HG03469 (cell line): ENCODE measurements at regions not wholly inside any gene's neighbourhood (a gene's known extent, or its start where the extent isn't known, plus 50 kb on each side); places are given as distances from the start of the nearest gene placed in this dataset.

Experiments used
- ATAC-seq: cut with Tn5 transposase; IDR thresholded peaks from one replicate; pipeline ENCODE4 v1.9.1; 2021; ENCODE audit warnings: mild to moderate bottlenecking, moderate library complexity, moderate number of reproducible peaks; ENCODE audit not compliant: unreplicated experiment

DNA sequence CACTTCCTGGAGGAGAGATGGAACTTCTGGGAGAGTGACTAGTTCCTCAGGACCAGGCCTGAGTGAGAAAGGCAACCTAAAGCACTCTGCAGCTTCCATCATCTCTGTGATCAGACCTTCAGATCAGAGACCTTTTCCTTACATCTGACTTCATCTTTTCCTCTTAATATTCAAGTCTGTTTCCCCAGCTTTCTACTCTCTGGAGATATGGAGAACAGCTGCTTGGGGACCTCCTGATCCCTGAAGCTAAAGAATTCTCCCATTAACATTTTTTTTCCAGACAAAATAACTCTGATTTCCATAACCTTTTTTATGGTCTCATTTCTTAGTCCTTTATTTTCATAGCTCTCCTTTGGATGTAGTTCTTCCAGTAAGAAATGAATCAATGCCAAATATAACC is 133.4 kb upstream of the FNDC3A start:
- ATAC-seq = no peak

GRCh38 chr13:48843630-48844380 is 131.9 kb upstream of the FNDC3A start:
- no peak for ATAC-seq

DNA sequence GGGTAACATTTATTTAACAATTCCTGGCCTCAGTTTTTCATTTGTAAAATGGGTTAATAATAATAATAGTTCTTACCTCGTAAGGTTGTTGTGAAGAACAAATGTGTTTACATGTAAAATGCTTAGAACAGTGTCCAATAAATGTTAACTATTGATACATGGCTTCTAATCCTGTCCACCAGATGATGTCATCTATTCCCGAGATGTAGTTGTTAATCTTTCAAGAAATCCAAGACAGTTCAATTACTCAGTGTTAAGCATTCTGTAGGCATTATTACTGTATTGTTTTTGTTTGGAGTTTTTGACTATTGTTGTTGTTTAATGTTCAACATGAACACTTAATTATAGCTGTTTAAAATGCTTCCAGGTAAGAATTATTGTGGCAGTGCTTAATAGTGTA is 131.0 kb upstream of the FNDC3A start:
- no peak for ATAC-seq

DNA sequence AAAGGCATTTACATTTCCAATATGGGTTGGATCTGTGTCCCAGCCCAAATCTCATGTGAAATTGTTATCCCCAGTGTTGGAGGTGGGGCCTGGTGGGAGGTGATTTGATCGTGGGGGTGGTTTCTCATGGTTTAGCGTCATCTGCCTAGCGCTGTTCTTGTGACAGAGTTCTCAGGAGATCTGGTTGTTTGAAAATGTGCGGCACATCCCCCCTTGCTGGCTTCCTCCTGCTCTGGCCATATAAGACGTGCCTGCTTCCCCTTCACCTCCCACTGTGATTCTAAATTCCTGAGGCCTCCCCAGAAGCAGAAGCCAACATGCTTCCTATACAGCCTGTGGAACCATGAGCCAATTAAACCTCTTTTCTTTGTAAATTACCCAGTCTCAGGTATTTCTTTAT is 126.2 kb upstream of the FNDC3A start:
- ATAC-seq = no peak

- ATAC-seq = no peak
These were observed 124.0 kb upstream of the FNDC3A start for GRCh38 chr13:48851707-48852106.

GRCh38 chr13:48852911-48853727 is 122.6 kb upstream of the FNDC3A start:
- no peak for ATAC-seq

DNA sequence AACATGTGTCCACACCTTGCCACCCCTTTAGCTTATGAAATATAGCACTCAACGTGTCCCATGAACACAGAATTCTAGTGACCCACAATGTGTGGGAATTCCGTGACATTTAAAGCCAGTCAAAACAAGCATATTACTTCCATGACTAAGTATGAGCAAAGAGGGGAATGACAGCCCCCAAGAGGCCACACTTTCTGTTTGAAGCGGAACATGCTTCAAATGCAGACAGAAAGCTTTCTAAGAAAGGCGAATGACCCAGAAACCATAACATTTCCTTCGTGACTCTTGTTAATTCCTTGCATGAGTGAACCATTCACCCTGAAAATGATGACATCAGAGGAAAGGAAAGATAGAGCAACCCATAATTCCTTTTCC is 122.0 kb upstream of the FNDC3A start:
- no peak for ATAC-seq

- ATAC-seq = no peak
These were observed 118.1 kb upstream of the FNDC3A start for GRCh38 chr13:48857576-48857975.

GRCh38 chr13:48858122-48858902 is 117.4 kb upstream of the FNDC3A start:
- ATAC-seq = no peak

DNA sequence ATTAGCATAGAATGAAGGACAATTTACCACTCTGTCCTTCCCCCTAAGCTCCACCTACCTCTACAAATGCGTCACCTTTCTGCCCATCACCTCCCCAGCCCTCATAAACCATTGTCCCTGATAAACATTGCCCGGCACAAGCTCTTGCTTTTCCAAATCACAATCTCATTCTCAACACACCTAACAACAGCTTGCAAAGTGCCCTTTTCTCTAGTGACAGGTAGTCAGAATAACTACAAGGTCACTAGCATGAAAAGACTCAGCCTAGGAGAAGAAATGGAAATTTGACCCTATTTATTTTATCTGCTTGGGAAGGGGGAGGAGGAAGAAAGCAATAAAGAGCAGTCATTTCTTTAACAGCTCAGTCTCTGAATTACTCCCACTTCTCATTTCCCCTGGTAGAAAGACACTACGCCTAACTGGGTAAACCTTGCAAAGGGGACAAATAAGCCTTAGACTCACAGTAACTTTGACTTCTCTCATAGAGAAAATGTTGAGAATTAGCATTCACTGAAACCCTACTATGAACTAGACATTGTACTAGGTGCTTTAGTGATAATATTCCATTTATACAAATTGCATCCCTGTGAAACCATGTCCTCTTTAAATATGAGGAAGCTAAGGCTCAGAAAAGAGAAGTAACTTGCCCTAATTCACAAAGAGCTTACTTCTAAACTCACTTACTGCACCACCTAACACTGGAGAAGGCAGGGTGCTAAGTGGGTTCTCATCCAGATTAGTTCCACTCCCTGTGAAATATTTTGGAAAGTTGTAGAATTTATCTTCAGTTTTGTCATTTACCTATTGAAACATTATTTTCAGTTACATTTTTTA is 116.2 kb upstream of the FNDC3A start:
- no peak for ATAC-seq

DNA sequence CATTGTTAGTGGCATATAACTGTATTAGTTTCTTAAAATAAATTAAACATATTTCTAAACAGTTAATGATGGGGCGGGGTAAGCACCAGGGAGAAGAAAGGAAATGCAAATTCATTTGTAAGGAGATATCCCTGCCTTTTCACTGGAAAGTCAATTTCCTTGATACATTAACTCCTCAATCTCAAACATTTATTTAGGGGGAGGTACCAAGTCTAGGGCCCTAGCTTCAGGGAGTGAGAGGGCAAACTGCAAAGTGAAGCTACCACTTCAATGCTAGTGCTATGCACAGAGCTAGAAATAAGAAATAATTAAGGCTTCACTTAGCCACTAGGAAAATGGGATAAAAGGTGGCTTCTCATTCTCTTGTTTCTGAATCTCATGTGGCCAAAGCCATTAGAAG is 115.3 kb upstream of the FNDC3A start:
- ATAC-seq = no peak

DNA sequence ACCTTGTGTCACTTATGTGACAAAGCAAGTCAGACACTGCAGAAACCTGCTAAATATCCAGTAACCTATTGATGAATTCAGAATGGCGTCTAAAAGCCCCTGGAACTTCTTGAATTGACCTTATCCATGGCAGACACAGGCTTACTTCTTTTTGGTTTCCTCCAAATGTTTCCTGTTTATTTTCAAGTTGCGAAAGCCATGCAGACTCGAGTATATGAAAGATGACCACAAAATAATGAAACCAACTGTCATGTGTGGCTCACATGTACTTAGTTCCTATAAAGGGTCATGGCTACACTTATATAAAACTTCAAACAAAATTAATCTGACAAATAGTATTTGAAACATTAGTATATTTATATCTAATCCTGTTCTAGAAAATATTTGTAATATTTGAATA is 113.1 kb upstream of the FNDC3A start:
- ATAC-seq = no peak

DNA sequence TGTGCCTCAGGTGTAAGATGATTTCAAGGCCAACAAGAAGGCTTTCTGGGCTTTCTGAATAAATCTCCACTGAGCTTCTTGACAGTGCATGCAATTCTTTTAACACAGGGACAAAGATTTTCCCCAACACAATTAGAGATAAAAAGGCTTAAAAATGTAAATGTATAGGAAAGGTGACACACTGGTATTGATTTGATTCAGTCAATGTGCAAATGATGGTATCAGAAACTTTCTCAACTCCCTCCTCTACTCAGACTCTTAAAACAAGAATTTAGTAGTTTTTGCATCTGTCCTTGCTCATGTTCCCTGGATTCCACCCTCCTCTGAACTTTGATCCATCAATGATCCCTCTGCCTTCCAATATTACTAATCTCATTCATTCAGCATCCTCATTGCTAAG is 111.6 kb upstream of the FNDC3A start:
- ATAC-seq = no peak

DNA sequence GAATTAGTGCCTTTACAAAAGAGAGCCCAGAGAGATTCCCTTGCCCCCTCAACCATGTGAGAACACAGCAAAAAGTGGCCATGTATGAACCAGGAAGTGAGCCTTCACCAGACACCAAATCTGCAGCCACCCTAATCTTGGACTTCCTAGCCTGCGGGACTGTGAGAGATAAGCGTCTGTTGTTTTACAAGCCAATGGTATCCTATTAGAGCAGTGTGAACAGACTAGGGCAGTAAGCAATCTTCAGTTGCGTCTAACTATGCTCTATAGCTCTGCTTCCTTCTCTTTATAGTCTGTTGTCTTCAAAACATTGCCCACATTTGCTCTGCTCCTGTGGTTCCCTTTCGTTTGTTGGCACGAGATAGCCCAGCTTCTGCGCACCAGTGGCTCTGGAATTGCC is 109.5 kb upstream of the FNDC3A start:
- ATAC-seq = no peak

- no peak for ATAC-seq
These were observed 102.6 kb upstream of the FNDC3A start for GRCh38 chr13:48873081-48873480.

DNA sequence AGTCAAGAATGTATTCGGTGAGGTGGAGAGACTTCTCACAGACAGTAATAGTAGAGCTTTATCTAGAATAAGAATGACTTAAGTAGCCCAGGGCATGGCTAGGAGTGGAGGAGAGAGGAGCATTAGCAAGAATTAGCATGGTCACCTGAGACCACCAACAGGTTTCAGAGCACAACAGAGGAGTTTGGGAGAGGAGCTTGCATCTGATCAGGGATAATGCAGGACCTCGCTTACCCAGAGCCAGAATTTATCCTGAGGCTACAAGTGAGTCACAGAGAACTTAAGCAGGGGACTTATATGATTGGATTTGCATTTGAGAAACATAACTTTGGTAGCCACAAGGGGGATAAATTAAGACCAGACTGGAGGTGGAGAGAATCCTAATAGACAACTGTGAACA is 102.1 kb upstream of the FNDC3A start:
- ATAC-seq = no peak

DNA sequence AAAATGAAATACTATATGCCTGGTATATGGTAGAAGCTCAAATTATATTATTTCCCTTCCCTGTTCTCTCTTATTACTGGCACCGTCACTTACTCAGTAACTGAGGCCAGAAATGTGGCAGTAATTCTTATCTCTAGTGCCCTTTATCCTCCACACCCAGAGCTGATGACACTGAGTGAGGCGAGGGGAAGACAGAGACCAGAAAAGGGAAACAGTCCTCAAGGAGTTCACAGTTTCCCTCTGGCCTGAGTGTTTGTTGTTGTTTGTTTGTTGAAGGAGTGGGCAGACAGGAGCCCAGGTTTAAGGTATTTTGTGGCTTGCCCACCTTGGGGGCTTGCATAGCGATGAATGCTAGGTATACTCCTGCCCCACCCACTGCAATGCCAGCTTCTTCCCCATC is 101.5 kb upstream of the FNDC3A start:
- ATAC-seq = no peak

- ATAC-seq = no peak
These were observed 100.7 kb upstream of the FNDC3A start for GRCh38 chr13:48875047-48875446.

DNA sequence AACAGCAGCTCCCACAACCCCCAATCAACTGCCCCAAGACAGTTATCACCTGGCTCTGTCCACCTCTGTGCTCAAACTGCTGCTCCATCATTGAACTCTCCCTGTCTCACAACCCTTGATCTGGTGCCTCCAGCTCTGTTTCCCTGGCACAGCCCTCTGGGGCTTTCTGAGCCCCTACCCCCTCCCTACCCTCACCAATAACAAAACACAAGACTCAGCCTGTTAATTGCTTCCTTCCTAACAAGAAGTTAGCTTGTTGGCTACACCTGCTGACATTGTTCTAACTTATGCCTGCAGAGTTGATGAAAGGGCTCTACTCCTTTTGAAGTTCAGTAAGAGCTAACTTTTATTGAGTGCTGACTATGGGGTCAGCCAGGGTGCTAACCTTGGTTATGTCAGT is 99.4 kb upstream of the FNDC3A start:
- no peak for ATAC-seq

DNA sequence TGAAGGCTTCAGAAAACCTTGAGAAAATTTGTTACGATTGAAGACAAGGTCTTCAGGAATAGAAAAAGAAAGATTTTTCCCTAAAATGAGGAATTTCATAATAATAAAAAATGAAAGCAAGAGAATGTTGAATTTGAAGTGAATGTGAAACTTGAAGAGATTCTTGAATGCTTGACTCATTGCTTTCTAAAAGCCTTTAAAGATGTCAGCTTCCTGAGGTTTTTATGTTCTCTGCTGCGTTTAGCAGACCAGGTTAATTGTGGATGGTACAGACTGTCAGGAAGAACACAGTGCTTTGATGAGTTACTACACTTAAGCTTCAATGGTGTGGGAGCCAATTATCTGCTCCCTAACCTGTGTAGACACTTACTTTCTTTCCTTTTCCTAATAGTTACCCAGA is 96.3 kb upstream of the FNDC3A start:
- ATAC-seq = no peak

GRCh38 chr13:48879854-48880253 is 95.9 kb upstream of the FNDC3A start:
- no peak for ATAC-seq
